ENCODE measurements at regions not wholly inside any gene's neighbourhood (a gene's known extent, or its start where the extent isn't known, plus 50 kb on each side); places are given as distances from the start of the nearest gene placed in this dataset.
A peak's percentile ranks its signal among the peaks of the same experiment; 100 is the strongest.

DNA sequence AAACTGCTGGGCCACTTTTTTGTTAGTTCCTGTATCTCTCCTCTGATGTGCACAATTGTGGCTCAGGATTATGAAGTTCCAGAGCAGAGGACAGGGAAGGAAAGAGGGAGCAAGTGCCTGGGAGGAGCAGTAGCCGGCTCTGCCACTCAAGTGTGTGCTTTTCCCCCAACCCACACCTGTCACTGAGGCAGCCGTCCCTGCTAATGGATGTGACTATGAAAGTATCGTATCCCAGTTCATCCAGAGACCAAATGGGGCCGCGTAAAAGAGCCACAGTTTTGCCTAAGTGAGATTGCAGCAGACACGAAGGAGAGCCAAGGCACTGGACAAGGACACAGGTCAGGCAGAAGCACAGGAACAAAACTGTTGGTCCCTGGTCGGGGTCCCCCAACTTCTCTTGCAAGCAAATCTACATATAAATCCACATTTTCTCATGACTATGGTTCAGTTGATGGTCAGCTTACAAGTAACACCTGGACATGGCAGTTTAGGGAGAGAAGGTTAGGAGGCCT is 204.7 kb downstream of the RHOU start:
- no peaks in the 10 kb centered on the region for H3K27me3 ChIP-seq
- DNase-seq: no peak
- no peak overlapping the region for H3K4me3 ChIP-seq
- no peak overlapping the region for H3K27ac ChIP-seq
- intact Hi-C loops (cut with DNase I): no loop called here
- peaks cover 32% of the 10 kb centered on the region for H3K4me1 ChIP-seq
- H3K9me3 ChIP-seq: no peaks in the 10 kb centered on the region
- no peak for ATAC-seq
- no peaks in the 10 kb centered on the region for H3K36me3 ChIP-seq
- TF ChIP-seq, protein P1, sequence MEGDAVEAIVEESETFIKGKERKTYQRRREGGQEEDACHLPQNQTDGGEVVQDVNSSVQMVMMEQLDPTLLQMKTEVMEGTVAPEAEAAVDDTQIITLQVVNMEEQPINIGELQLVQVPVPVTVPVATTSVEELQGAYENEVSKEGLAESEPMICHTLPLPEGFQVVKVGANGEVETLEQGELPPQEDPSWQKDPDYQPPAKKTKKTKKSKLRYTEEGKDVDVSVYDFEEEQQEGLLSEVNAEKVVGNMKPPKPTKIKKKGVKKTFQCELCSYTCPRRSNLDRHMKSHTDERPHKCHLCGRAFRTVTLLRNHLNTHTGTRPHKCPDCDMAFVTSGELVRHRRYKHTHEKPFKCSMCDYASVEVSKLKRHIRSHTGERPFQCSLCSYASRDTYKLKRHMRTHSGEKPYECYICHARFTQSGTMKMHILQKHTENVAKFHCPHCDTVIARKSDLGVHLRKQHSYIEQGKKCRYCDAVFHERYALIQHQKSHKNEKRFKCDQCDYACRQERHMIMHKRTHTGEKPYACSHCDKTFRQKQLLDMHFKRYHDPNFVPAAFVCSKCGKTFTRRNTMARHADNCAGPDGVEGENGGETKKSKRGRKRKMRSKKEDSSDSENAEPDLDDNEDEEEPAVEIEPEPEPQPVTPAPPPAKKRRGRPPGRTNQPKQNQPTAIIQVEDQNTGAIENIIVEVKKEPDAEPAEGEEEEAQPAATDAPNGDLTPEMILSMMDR (IDR thresholded peaks at IDR 0.05): no peak

DNA sequence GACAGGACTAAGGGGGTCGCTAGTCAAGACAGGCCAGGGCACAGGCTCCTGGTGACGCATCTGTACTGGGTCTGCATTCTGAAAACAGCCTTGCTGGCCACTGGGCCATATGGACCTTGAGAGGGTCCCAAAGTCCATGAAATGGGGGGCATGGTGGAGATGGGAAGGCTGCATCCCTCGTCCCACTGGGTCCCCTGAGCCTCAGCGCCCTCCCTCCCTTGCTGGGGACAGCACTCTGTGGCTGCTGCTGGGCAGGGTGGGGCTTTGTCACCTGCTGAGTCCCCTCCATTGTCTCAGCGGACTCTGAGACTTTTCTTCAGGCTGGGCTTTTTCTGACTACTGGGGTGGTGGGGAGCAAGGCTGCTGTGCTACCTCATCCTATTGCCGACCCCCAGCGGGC is 205.2 kb downstream of the RHOU start:
- no peaks in the 10 kb centered on the region for H3K36me3 ChIP-seq
- no peak overlapping the region for H3K4me3 ChIP-seq
- H3K4me1 ChIP-seq: peaks cover 31% of the 10 kb centered on the region
- no peak for DNase-seq
- intact Hi-C loops (cut with DNase I): no loop called here
- H3K9me3 ChIP-seq: no peaks in the 10 kb centered on the region
- no peak for ATAC-seq
- TF ChIP-seq, protein P1 (IDR thresholded peaks at IDR 0.05): no peak
- no peaks in the 10 kb centered on the region for H3K27me3 ChIP-seq
- H3K27ac ChIP-seq: no peak overlapping the region

DNA sequence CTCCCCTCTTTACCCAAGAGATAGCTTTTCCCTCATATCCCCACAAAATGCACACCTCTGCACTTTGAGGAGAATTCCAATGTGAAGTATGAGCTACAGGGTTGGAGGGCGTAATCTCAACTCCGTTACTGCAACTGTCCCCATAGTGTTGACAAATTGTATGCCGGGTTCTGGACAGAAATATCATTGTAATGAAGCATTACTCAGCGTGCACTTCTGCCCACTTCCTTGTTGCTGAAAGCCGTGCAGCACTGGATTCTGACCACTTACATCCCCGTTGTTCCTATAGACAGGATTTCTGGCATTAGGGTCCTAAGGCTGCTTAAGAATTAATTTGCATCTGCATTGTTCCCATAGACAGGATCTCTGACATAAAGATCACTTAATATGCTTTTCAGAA is 205.6 kb downstream of the RHOU start:
- H3K27ac ChIP-seq: no peak overlapping the region
- intact Hi-C loops (cut with DNase I): no loop called here
- H3K27me3 ChIP-seq: no peaks in the 10 kb centered on the region
- no peak overlapping the region for H3K4me3 ChIP-seq
- H3K9me3 ChIP-seq: no peaks in the 10 kb centered on the region
- TF ChIP-seq, protein P1 (IDR thresholded peaks at IDR 0.05): no peak
- H3K4me1 ChIP-seq: peaks cover 27% of the 10 kb centered on the region
- H3K36me3 ChIP-seq: no peaks in the 10 kb centered on the region
- no peak for DNase-seq
- ATAC-seq: peak; percentile 52

DNA sequence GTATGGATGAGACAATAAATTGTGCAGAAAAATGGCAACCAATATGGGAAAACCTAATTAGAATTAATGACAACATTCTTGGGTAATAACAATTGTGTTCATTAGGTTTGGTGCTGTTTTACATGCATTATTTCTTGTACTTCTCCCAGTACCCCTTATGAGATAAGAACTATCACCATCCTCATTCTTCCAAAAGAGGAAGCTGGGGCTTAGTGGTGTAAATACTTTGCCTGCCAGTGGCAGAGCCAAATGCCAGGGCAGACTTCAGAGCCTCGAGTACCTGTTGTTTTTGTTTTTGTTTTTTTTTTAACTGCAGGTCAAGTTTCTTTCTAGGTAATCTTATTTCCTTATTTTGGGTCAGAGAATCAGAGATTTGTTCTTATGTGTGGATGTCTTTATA is 206.4 kb downstream of the RHOU start:
- intact Hi-C loops (cut with DNase I): no loop called here
- ATAC-seq: no peak
- TF ChIP-seq, protein P1 (IDR thresholded peaks at IDR 0.05): no peak
- H3K9me3 ChIP-seq: no peaks in the 10 kb centered on the region
- no peak overlapping the region for H3K27ac ChIP-seq
- H3K27me3 ChIP-seq: no peaks in the 10 kb centered on the region
- peaks cover 20% of the 10 kb centered on the region for H3K4me1 ChIP-seq
- no peak for DNase-seq
- H3K36me3 ChIP-seq: no peaks in the 10 kb centered on the region
- no peak overlapping the region for H3K4me3 ChIP-seq

DNA sequence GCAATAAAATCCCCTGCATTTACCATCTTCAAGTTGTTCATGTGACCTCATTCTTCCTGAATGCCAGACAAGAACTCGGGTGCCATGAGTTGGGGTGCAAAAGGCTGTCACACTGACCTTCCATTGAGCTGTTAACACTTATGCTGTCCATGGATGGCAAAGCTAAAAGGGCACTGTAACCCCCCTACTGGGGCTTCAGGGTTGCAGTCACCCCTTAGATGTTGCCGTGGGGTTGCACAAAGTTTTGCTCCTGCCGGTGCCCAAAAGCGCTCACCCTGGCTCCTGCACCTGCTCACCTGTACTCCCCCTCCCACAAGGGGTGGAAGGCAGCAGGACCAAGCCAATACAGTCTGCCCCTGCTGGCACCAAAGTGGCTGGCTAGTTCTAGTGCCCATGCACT is 208.2 kb downstream of the RHOU start:
- no peaks in the 10 kb centered on the region for H3K9me3 ChIP-seq
- ATAC-seq: no peak
- H3K4me1 ChIP-seq: peaks cover 8% of the 10 kb centered on the region
- intact Hi-C loops (cut with DNase I): no loop called here
- TF ChIP-seq, protein P1 (IDR thresholded peaks at IDR 0.05): no peak
- H3K4me3 ChIP-seq: no peak overlapping the region
- H3K27ac ChIP-seq: no peak overlapping the region
- H3K27me3 ChIP-seq: no peaks in the 10 kb centered on the region
- H3K36me3 ChIP-seq: no peaks in the 10 kb centered on the region
- no peak for DNase-seq

DNA sequence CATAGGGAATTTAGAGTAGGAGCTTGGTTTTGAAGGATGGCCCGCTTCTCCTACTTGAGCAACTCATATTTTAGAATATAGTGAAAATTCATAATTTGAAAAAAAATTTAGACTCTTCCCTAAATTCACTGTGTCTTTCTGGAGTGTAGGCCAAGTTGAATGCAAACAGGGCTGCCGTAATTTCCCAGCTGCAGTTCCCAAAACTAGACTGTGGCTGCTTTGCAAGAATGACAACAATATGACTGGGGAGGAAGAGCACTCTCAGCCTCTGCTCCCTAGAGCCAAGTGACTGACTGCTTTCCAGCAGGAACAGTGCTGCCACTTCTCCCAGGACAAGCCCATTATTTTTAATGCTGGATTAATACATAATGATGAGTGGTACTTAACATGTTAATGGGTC is 209.0 kb downstream of the RHOU start:
- intact Hi-C loops (cut with DNase I): no loop called here
- Histone ChIP-seq H3K4me3 (no peak overlapping the region), H3K27me3 (no peaks in the 10 kb centered on the region), H3K27ac (no peak overlapping the region), H3K9me3 (no peaks in the 10 kb centered on the region), H3K36me3 (no peaks in the 10 kb centered on the region), H3K4me1 (peaks cover 4% of the 10 kb centered on the region)
- no peak for DNase-seq
- no peak for ATAC-seq
- TF ChIP-seq, protein P1 (IDR thresholded peaks at IDR 0.05): no peak

Measured in upper lobe of right lung (tissue), 1 donor.